ENCODE measurements at regions not wholly inside any gene's neighbourhood (a gene's known extent, or its start where the extent isn't known, plus 50 kb on each side); places are given as distances from the start of the nearest gene placed in this dataset.

GRCh38 chr4:141860974-141861373, 224.6 kb downstream of the IL15 start:
- H3K4me1 ChIP-seq (ENCODE audit: insufficient read depth, low read length), result no peaks in the 10 kb centered on the region
- FAIRE-seq (no peak), ATAC-seq (no peak), DNase-seq (ENCODE audit: low spot score) (no peak)
- in situ Hi-C loops (cut with HindIII; ENCODE audit: extremely low pct_ligation_motif_present, low pct_unique_long_range_greater_than_20kb) (no loop called here), intact Hi-C loops (cut with micrococcal nuclease; ENCODE audit: unreplicated experiment) (no loop called here)
- ChIA-PET CTCF (ENCODE audit: low intra/inter-chr PET ratio, low total read pairs) (no interaction called here), POLR2A (no interaction called here)
- peaks cover 12% of the 10 kb centered on the region for H3K9me3 ChIP-seq (ENCODE audit: low read length)
- H3K4me3 ChIP-seq (replicated peaks in 1 of 3; ENCODE audit: insufficient read depth in 1 of 3, low read depth in 2 of 3, low read length in 3 of 3), result no peak overlapping the region
- H3K79me2 ChIP-seq (ENCODE audit: insufficient read depth, low read length), result no peaks in the 10 kb centered on the region
- no peak overlapping the region for H3K4me2 ChIP-seq (ENCODE audit: low read depth, low read length)
- H4K20me1 ChIP-seq (ENCODE audit: insufficient read depth, low read length), result no peaks in the 10 kb centered on the region
- no peak overlapping the region for H3K27ac ChIP-seq (ENCODE audit: extremely low read length, insufficient read depth, low read length)
- H2AFZ ChIP-seq (ENCODE audit: low read length), result no peak overlapping the region
- no peaks in the 10 kb centered on the region for H3K36me3 ChIP-seq (replicated peaks in 1 of 2; ENCODE audit: control insufficient read depth in 1 of 2, insufficient read depth in 2 of 2, low read length in 2 of 2)
- no peaks in the 10 kb centered on the region; a peak in 1 of 5 replicates for H3K27me3 ChIP-seq (ENCODE audit: control insufficient read depth in 1 of 2, insufficient read depth in 2 of 2, low read length in 2 of 2)
- no CpG with 5 or more reads among the region's 1 CpG for WGBS (ENCODE audit: low lambda C conversion rate)
- TF ChIP-seq ZNF776 (CRISPR knock-in tag; IDR thresholded peaks at IDR 0.05), result no peak
- no peak for TF ChIP-seq ZNF510 (CRISPR knock-in tag; IDR thresholded peaks at IDR 0.05; ENCODE audit: low read depth)
- no peak for TF ChIP-seq ZEB1 (IDR thresholded peaks at IDR 0.05; ENCODE audit: insufficient replicate concordance, low read depth)
- TF ChIP-seq ZNF12 (CRISPR knock-in tag; IDR thresholded peaks at IDR 0.05), result no peak
- no peak for TF ChIP-seq SMARCE1 (IDR thresholded peaks at IDR 0.05; ENCODE audit: borderline replicate concordance)
- TF ChIP-seq TBL1XR1 (IDR thresholded peaks at IDR 0.05; ENCODE audit: borderline replicate concordance, low read length, partially characterized antibody), result no peak
- no peak for TF ChIP-seq MBD4 (IDR thresholded peaks at IDR 0.05; ENCODE audit: borderline replicate concordance, low read length)
- no peak overlapping the region for H3K9ac ChIP-seq (ENCODE audit: insufficient read depth, low read depth, low read length)
- no TSS peak for BruUV-seq (replicated peaks)

- ChIA-PET CTCF (ENCODE audit: low intra/inter-chr PET ratio, low total read pairs) (no interaction called here), POLR2A (no interaction called here)
- no peak for ATAC-seq
- 0% methylated on average over 1 of the region's 1 CpG for WGBS (ENCODE audit: low lambda C conversion rate)
- Histone ChIP-seq H3K4me3 (replicated peaks in 1 of 3; ENCODE audit: insufficient read depth in 1 of 3, low read depth in 2 of 3, low read length in 3 of 3) (no peak overlapping the region), H3K79me2 (ENCODE audit: insufficient read depth, low read length) (no peaks in the 10 kb centered on the region), H3K4me1 (ENCODE audit: insufficient read depth, low read length) (no peaks in the 10 kb centered on the region), H4K20me1 (ENCODE audit: insufficient read depth, low read length) (no peaks in the 10 kb centered on the region), H3K4me2 (ENCODE audit: low read depth, low read length) (no peak overlapping the region), H3K27ac (ENCODE audit: extremely low read length, insufficient read depth, low read length) (no peak overlapping the region), H3K27me3 (ENCODE audit: control insufficient read depth in 1 of 2, insufficient read depth in 2 of 2, low read length in 2 of 2) (no peaks in the 10 kb centered on the region), H3K9me3 (ENCODE audit: low read length) (peaks cover 22% of the 10 kb centered on the region; the same call in 1 of the 2 replicates), H3K9ac (ENCODE audit: insufficient read depth, low read depth, low read length) (no peak overlapping the region), H3K36me3 (replicated peaks in 1 of 2; ENCODE audit: control insufficient read depth in 1 of 2, insufficient read depth in 2 of 2, low read length in 2 of 2) (no peaks in the 10 kb centered on the region), H2AFZ (ENCODE audit: low read length) (no peak overlapping the region)
- TF ChIP-seq ZNF501 (CRISPR knock-in tag; IDR thresholded peaks at IDR 0.05) (no peak), ZNF225 (CRISPR knock-in tag; IDR thresholded peaks at IDR 0.05) (no peak), TRIM22 (IDR thresholded peaks at IDR 0.05) (no peak), RAD51 (IDR thresholded peaks at IDR 0.05; ENCODE audit: borderline replicate concordance) (no peak), NR2F2 (IDR thresholded peaks at IDR 0.05; ENCODE audit: borderline replicate concordance, low read depth) (no peak), EZH2 (conservative IDR thresholded peaks at IDR 0.05; ENCODE audit: low read depth, low read length) (no peak), TMF1 (CRISPR knock-in tag; IDR thresholded peaks at IDR 0.05; ENCODE audit: low read depth) (no peak), ZNF513 (CRISPR knock-in tag; conservative IDR thresholded peaks at IDR 0.05) (no peak), ZNF788 (CRISPR knock-in tag; IDR thresholded peaks at IDR 0.05; ENCODE audit: borderline replicate concordance) (no peak), ZNF572 (CRISPR knock-in tag; IDR thresholded peaks at IDR 0.05) (no peak), ZNF589 (CRISPR knock-in tag; conservative IDR thresholded peaks at IDR 0.05) (no peak), HOXD1 (CRISPR knock-in tag; IDR thresholded peaks at IDR 0.05) (no peak), KDM6A (CRISPR knock-in tag; IDR thresholded peaks at IDR 0.05; ENCODE audit: low read depth) (no peak), ZNF766 (CRISPR knock-in tag; IDR thresholded peaks at IDR 0.05; ENCODE audit: borderline replicate concordance) (no peak)
- in situ Hi-C loops (cut with HindIII; ENCODE audit: extremely low pct_ligation_motif_present, low pct_unique_long_range_greater_than_20kb), result no loop called here
- intact Hi-C loops (cut with micrococcal nuclease; ENCODE audit: unreplicated experiment), result no loop called here
- no TSS peak for BruUV-seq (replicated peaks)
- DNase-seq (ENCODE audit: low spot score), result no peak
- no peak for FAIRE-seq
Observed at GRCh38 chr4:141870152-141870551, 233.8 kb downstream of the IL15 start.
